Astrocyte of the hippocampus (primary cell): ENCODE measurements at regions not wholly inside any gene's neighbourhood (a gene's known extent, or its start where the extent isn't known, plus 50 kb on each side); places are given as distances from the start of the nearest gene placed in this dataset.
"Not testable (repeated sequence)": the region's sequence is repeated elsewhere in the genome, so short reads cannot be mapped to it uniquely, and the experiment has no call there.

ENCODE experiments used
- DNase-seq: peaks from one replicate; pipeline ENCODE4 v3.0.0; 2011; ENCODE audit warnings: low read depth, low spot score

DNA sequence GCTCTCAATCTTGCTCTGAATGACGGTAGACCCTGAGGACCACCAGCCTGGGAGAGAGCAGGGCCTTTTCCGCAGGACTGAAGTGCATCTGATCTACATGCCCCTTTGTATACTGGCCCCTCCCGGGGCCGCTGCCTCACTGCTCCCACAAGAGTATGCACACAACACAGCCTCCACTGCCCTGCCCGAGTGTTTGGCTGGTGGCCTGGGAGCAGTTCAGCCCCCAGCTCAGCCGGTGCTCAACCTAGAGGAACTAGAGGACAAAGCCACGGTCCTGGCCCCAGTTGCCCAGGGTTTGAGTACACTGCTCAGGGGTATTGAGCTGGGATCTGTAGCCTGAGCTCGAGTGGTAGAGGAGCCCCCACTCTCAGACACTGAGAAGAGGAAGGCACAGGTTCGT, 118.9 kb upstream of the CAB39 start:
- no peak for DNase-seq

DNA sequence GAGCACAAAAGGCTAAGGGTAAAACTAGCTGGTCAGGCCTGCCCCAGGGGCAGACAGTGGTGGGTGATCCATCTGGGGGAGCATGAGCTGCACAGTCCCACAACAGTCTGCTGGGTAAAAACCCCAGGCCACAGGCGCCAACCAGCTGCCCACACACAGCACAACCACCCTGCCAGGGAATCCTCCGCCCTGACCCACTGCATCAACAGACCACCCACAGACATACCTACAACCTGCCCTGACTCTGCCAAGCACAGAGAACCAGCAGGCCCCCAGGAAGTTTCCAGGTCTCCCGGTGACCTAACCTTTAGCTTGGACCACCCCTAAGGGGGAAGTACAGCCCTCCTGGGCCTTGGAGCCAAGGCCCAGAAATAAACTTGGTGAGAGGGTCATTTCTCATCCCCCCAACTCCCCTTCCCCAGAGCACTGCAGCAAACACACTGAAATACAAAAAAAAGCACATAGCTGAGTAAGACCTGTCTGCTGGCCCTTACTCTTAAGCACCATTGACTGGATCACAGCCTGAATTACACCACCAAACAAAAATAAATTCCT, 118.3 kb upstream of the CAB39 start:
- DNase-seq = no peak

DNA sequence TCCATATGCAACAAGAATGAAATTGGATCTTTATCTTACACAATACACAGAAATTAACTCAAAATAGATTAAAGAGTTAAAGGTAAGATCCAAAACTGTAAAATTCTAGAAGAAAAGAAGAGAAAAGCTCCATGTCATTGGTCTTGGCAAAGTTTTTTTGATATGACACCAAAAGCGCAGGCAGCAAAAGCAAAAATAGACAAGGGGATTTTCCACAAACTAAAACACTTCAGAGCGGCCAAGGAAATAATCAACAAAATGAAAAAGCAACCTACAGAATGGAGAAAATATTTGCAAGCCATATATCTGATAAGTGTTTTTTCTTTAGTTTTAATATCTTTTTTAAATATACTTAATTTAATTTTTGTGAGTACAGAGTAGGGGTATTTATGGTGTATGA, 112.8 kb upstream of the CAB39 start:
- no peak for DNase-seq

DNA sequence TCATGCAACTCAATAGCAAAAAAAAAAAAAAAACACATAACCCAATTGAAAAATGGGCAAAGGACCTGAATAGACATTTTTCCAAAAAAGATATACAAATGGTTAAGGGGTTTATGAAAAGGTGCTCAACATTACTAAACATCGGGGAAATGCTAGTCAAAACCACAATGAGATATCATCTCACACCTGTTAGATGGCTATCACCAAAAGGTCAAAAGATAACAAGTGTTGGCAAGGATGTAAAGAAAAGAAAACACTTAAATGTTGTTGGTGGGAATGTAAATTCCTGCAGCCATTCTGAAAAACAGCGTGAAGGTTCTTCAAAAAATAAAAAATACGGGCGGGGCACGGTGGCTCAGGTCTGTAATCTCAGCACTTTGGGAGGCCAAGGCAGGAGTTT, 112.4 kb upstream of the CAB39 start:
- no peak for DNase-seq

DNA sequence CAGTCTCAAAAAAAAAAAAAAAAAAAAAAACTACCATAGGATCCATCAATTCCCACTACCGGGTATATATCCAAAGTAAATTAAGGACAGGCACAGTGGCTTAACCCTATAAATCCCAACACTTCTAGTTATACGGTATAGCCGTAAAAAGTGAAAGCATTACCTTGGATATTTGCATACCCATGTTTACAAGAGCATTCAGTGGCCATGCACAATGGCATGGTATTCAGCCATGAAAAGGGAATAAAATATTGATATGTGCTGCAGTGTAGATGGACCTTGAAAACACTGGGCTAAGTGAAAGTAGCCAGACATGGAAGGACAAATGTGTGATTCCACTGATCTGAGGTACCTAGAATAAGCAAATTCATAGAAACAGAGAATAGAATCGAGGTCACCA, 111.8 kb upstream of the CAB39 start:
- DNase-seq = no peak

DNA sequence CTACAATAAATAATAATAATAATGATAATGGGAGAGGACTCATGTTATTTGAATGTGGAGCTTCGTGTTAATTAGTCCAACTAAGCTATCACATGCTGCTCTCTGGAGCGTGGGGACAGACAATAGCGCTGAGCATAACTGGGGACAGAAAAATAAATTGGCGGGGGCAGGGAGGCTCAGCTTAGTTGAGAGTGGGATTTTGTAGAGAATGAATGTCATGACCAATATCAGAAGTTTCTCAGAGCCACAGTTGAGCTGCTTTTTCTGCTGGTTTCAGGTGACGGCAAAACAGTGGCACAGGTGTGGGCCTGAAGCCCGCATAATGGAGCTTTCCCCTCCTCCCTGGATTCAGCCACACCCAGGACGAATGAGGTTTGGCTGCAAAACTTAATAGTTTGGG, 111.1 kb upstream of the CAB39 start:
- no peak for DNase-seq

DNA sequence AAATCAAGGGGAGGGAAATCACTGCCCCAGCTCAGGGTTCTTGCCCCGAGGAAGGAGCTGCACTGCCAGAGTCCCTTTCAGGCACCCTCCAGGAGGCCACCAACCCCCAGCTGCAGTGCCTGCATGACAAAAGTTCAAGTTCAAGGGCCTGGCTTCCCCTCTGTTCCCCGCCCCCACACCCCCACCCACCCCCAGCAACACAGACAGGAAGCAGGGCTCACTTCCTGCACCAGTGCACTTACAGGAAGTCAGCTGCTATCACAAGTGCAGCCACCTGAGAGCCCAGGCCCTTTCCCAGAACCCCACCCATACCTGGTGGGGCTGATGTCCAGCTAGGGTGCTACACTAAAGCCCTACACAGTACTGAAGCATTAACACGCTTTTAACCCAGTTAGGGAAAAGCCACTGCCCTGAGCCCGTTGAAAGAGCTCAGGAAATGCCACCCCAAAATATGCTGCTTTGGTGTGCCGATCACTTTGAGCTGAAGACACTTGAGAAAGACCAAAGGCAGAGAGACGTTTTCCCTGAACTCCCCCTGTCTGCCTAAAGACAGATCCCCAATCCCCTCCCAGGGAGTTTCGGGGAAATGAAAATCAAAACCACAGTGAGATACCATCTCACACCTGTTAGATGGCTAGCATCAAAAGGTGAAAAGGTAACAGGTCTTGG, 109.9 kb upstream of the CAB39 start:
- no peak for DNase-seq

DNA sequence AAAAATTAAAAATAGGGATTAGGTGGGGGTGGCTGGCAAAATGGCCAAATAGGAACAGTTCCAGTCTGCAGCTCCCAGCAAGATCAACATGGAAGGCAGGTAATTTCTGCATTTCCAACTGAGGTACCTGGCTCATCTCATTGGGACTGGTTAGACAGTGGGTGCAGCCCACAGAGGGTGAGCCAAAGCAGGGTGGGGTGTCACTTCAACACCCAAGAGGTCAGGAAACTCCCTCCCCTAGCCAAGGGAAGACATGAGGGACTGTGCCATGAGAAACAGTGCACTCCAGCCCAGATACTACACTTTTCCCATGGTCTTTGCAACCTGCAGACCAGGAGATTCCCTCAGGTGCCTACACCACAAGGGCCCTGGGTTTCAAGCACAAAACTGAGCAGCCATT, 109.3 kb upstream of the CAB39 start:
- DNase-seq = not testable (repeated sequence)

DNA sequence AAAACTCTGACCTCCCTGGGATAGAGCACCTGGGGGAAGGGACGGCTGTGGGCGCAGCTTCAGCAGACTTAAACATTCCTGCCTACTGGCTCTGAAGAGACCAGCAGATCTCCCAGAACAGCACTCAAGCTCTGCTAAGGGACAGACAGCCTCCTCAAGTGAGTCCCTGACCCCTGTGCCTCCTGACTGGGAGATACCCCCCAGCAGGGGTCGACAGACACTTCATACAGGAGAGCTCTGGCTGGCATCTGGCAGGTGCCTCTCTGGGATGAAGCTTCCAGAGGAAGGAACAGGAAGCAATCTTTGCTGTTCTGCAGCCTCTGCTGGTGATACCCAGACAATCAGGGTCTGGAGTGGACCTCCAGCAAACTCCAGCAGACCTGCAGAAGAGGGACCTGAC, 108.5 kb upstream of the CAB39 start:
- not testable (repeated sequence) for DNase-seq

DNA sequence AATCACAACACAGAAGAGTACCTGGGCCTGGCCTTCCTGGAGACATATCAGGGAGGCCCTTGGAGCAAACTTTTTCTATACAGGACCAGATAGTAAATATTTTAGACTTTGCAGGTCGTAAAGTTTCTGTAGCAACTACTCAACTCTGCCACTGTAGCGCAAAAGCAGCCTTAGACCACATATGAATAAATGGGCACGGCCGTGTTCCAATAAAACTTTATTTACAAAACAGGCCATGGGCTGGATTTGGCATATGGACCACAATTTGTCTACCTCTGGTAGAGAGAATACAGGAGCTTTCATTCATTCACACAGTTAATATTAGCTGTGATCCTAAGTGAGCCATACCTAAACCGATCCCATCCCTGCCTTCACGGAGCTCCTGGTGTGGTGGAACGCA, 98.6 kb upstream of the CAB39 start:
- no peak for DNase-seq

DNA sequence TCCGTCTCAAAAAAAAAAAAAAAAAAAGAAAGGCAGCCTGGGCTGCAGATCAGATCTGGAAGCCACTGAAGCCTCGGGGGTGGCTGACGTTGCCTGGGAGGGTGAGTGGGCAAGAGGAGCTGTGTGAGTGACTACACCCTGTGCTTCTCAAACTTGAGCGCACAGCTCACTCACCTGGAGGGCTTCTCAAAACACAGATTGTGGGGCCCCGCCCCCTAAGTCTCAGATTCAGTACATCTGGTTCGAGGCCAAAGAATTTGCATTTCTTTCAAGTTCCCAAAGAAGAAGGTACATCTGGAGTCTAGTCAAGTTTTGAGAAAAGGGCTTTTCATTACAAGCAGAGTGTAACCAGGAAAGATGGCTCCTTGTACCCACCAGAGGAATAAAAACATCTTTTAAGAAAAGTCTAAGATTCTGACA, 97.7 kb upstream of the CAB39 start:
- no peak for DNase-seq

DNA sequence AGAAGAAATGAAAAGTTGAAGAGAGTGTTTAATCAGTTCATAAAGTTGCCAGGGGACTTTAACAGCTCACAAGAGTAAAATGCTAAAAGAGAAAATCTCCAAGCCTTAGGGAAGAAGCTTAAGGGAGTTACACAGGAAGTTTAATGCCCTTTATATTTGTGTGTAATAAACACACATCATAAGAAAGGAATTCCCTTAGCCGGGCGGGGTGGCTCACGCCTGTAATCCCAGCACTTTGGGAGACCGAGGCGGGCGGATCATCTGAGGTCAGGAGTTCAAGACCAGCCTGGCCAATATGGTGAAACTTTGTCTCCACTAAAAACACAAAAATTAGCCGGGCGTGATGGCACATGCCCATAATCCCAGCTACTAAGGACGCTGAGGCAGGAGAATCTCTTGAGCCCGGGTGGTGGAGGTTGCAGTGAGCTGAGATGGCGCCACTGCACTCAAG, 95.4 kb upstream of the CAB39 start:
- peak; percentile 53 for DNase-seq

DNA sequence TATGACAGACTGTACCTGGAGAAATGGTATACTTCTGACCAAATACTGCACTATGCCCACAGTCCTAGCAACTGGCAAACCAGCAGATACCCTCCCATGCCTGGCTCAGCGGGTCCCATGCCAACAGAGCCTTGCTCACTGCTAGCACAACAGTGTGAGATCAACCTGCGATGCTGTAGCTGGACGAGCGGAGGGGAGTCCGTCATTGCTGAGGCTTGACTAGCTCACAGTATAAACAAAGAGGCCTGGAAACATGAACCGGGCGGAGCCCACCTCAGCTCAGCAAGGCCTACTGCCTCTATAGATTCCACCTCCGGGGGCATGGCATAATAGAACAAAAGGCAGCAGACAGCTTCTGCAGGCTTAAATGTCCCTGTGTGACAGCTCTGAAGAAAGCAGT, 93.2 kb upstream of the CAB39 start:
- DNase-seq = no peak

DNA sequence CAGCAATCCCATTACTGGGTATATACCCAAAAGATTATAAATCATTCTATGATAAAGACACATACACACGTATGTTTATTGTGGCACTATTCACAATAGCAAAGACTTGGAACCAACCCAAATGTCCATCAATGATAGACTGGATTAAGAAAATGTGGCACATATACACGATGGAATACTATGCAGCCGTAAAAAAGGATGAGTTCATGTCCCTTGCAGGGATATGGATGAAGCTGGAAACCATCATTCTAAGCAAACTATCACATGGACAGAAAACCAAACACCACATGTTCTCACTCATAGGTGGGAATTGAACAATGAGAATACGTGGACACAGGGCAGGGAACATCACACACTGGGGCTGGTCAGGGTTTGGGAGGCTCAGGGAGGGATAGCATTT, 87.4 kb upstream of the CAB39 start:
- not testable (repeated sequence) for DNase-seq

DNA sequence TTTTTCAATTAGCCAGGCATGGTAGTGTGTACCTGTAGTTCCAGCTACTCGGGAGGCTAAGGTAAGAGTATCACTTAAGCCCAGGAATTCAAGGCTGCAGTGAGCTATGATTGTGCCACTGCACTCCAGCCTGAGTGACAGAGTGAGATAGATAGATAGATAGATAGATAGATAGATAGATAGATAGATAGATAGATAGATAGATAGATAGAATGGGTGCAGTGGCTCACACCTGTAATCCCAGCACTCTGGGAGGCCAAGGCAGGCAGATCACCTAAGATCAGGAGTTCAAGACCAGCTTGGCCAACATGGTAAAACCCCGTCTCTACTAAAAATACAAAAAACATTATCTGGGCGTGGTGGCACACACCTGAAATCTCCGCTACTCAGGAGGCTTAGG, 85.6 kb upstream of the CAB39 start:
- not testable (repeated sequence) for DNase-seq

DNA sequence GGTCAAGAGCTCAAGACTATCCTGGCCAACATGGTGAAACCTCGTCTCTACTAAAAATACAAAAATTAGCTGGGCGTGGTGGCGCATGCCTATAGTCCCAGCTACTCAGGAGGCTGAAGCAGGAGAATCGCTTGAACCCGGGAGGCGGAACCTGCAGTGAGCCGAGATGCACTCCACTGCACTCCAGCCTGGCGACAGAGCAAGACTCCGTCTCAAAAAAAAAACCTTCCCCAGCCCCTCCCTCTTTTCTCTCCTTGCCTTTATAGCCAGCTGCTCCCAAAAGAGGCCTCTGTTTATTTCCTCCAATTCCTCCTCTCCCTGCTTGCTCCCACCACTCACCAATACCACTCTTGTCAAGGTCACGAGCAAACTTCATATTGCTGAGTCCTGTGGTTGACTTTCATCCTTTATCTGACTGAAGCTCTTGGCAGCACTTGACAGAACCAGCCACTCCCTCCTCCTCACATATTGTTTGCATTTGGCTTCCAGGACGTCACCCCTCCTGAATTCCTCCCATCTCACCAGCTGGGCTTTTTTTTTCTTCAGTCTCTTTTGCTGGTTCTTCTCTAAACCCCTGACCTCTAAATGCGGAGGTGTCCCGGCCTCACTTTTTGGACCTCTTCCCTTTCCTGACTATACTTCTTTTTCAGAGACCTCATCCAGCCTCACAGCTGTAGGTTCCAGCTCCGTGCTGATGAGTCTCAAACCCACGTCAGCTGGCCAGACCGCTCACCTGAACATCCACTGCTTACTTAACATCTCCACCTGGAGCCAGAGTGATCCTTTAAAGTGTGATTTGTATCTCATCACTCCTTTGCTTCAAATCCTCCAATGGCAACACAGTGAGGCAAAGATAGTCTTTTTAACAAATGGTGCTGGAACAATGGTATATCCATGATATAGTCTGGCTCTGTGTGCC, 84.6 kb upstream of the CAB39 start:
- DNase-seq = peak; percentile 58

DNA sequence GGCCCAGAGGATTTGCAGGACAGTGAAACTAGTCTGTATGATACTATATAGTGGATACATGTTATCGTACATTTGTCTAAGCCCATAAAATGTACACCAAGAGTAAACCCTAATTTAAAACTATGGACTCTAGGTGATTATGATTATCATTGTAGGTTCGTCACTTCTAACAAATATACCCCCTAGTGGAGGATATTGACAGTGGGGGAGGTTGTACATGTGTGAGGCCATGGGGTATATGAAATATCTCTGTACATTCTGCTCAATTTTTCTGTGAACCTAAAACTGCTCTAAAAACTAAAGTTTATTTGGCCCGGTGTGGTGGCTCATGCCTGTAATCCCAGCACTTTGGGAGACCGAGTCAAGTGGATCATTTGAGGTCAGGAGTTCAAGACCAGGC, 81.2 kb upstream of the CAB39 start:
- DNase-seq = no peak

DNA sequence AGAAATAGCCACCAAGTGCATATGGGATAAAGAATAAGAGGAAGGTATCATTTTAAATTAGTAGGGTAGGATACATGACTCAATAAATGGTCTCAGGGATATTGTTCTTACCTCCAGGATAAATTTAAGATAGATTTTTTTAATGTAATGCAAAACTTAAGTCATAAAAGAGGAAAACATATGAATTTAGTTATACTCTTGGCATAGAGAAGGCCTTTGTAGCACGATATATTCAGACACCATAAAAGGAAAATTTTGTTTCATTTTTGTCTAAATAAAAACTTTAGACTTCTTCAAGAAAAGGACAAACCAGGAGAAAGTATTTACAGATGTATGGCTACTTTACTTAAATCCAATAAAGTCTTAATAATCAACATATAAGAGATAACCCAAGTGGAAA, 78.5 kb upstream of the CAB39 start:
- no peak for DNase-seq

DNA sequence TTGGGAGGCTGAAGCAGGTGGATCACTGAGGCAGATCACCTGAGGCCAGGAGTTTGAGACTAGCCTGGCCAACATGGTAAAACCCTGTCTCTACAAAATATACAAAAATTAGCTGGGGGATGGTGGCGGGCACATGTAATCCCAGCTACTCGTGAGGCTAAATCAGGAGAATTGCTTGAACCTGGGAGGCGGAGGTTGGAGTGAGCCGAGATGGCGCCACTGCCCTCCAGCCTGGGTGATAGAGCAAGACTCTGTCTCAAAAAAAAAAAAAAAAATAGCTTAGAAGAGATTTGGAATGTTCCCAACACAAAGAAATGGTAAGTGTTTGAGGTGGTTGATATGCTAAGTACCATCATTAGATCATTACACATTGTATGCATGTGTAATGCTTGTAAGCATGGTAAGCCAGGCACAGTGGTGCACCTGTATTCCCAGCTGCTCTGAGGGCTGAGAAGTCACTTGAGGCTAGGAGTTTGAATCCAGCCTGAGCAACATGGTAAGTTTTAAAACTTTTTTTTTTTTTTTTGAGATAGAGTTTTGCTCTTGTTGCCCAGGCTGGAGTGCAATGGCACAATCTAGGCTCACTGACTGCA, 77.8 kb upstream of the CAB39 start:
- DNase-seq = not testable (repeated sequence)

DNA sequence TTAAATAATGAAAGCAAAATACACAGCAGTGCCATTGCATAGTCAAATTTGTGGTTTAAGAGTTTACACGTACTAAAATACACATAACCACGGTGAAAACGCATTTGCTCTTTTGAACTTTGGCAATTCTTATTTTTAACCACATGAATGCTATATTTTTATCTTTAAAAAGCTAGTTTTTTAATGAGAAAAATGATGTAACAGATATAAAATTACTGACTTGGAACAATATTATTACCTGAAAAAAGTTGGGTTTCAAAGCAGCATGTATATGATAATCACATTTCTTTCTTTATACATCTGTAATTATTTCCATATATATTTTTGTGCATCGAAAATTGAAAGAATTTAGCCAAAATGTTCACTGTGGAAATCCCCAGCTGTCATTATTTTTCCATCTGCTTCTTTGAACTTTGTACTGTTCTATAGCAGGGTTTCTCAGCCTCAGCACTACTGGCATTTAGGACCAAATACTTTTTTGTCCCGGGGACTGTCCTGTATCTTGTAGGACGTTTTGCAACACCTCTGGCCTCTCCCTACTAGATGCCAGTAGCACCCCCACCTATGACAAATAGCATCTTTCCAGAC, 75.9 kb upstream of the CAB39 start:
- DNase-seq = no peak

DNA sequence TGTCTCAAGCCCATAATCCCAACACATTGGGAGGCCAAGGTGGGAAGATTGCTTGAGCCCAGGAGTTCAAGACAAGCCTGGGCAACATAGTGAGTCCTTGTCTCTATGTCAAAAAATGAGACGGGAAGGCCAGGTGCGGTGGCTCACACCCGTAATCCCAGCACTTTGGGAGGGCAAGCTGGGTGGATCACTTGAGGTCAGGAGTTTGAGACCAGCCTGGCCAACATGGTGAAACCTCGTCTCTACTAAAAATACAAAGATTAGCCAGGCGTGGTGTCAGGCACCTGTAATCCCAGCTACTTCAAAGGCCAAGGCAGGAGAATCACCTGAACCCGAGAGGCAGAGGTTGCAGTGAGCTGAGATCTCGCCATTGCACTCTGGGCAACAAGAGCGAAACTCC, 75.2 kb upstream of the CAB39 start:
- not testable (repeated sequence) for DNase-seq

DNA sequence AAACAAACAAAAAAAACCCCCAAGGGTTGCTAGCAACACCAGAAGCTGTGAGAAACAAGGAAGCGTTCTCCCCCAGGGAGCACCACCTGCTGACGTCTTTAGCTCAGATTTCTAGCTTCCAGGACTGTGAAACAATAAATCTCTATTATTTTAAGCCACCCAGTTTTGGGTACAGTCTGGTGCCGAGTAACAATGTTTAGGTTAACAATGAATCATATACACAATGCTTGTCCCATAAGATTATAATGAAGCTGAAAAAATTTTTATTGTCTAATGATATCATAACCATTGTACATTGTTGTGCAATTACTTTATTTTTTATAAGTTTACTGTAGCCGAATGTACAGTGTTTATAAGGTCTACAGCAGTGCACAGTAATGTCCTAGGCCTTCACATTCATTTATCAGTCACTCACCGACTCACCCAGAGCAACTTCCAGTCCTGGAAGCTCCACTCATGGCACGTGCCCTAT, 72.1 kb upstream of the CAB39 start:
- DNase-seq = no peak
